ENCODE measurements at regions not wholly inside any gene's neighbourhood (a gene's known extent, or its start where the extent isn't known, plus 50 kb on each side); places are given as distances from the start of the nearest gene placed in this dataset.
"Not testable (repeated sequence)": the region's sequence is repeated elsewhere in the genome, so short reads cannot be mapped to it uniquely, and the experiment has no call there.

- no peaks in the 10 kb centered on the region for H3K27me3 ChIP-seq
- no peaks in the 10 kb centered on the region for H3K4me1 ChIP-seq
- no peaks in the 10 kb centered on the region for H3K9me3 ChIP-seq
- no peak overlapping the region for H3K27ac ChIP-seq
- no peak overlapping the region for H3K4me3 ChIP-seq
- no peak for DNase-seq (ENCODE audit: extremely low spot score in 2 of 2)
- intact Hi-C loops (cut with DNase I), result no loop called here
- no peaks in the 10 kb centered on the region for H3K36me3 ChIP-seq
- TF ChIP-seq CTCF (IDR thresholded peaks at IDR 0.05) (no peak), POLR2A (IDR thresholded peaks at IDR 0.05) (no peak), POLR2AphosphoS5 (IDR thresholded peaks at IDR 0.05; ENCODE audit: insufficient read depth in 1 of 2, low read depth in 1 of 2) (no peak)
These were observed 108.4 kb upstream of the PLEKHG1 start for GRCh38 chr6:150491131-150491810.

DNA sequence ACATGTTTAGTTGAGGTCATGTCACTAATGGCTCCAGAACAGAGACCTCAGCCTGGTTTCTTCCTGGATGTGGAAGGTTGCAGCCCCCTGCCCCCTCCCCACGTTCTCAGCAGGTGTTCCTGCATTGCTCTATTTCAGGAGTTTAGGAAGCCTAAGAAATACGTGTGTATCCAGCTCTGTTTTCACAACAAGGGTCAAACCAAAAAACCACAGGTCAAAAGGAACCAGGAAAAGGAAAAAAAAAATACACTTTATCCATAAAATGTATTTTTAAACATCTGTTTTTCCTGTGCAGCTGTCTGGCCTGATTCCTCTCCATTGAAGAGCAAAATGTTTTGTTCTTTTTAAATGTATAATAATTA, 107.9 kb upstream of the PLEKHG1 start:
- H3K4me3 ChIP-seq, result no peak overlapping the region
- DNase-seq (ENCODE audit: extremely low spot score in 2 of 2), result no peak
- H3K4me1 ChIP-seq, result no peaks in the 10 kb centered on the region
- intact Hi-C loops (cut with DNase I), result no loop called here
- H3K27me3 ChIP-seq, result no peaks in the 10 kb centered on the region
- no peaks in the 10 kb centered on the region for H3K9me3 ChIP-seq
- TF ChIP-seq CTCF (IDR thresholded peaks at IDR 0.05) (no peak), POLR2A (IDR thresholded peaks at IDR 0.05) (no peak)
- no peak overlapping the region for H3K27ac ChIP-seq
- no peaks in the 10 kb centered on the region for H3K36me3 ChIP-seq

DNA sequence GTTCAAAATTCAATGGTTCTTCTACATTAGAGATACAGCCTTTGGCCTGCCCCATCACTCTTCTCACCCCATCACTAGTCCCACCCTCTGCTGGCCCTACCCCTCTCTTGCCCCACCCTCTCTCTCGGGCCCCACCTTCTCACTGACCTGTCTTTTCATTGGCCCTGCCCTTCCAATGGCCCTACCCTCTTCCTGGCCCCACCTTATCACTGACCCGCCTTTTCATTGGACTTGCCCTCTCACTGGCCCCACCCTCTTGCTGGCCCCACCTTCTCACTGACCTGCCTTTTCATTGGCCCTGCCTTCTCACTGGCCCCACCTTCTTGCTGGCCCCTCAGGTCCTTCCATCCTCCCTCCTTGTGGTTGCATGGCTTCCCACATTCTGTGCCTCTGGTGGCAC, 107.2 kb upstream of the PLEKHG1 start:
- TF ChIP-seq POLR2A (IDR thresholded peaks at IDR 0.05) (no peak), POLR2AphosphoS5 (IDR thresholded peaks at IDR 0.05; ENCODE audit: insufficient read depth in 1 of 2, low read depth in 1 of 2) (no peak), CTCF (IDR thresholded peaks at IDR 0.05) (no peak)
- H3K9me3 ChIP-seq, result no peaks in the 10 kb centered on the region
- no peak overlapping the region for H3K4me3 ChIP-seq
- no peak for DNase-seq (ENCODE audit: extremely low spot score in 2 of 2)
- H3K36me3 ChIP-seq, result no peaks in the 10 kb centered on the region
- H3K4me1 ChIP-seq, result no peaks in the 10 kb centered on the region
- intact Hi-C loops (cut with DNase I), result no loop called here
- no peaks in the 10 kb centered on the region for H3K27me3 ChIP-seq
- H3K27ac ChIP-seq, result no peak overlapping the region

DNA sequence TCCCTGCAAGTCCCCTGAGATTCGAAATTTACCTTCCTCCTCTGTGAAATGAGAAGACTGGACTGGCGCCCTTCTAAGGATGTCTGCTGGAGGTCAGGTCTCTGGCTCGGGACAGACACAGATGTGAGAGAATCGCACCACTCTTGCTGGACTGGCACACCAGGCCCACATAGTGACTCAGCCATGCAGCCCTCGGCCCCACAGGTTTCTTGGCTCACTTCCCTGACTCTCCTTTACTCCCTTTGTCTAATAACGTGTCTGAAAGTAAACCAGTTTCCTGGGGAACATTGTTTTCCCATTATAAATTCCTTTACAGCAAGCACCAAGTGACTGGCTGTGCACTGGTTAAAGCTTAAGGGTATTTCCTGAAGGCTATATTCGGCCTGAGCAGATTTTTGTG, 106.7 kb upstream of the PLEKHG1 start:
- intact Hi-C loops (cut with DNase I), result no loop called here
- TF ChIP-seq POLR2A (IDR thresholded peaks at IDR 0.05), result no peak
- TF ChIP-seq CTCF (IDR thresholded peaks at IDR 0.05), result no peak
- TF ChIP-seq POLR2AphosphoS5 (IDR thresholded peaks at IDR 0.05; ENCODE audit: insufficient read depth in 1 of 2, low read depth in 1 of 2), result no peak
- H3K4me1 ChIP-seq, result no peaks in the 10 kb centered on the region
- H3K27ac ChIP-seq, result no peak overlapping the region
- no peak for DNase-seq (ENCODE audit: extremely low spot score in 2 of 2)
- no peak overlapping the region for H3K4me3 ChIP-seq
- H3K27me3 ChIP-seq, result no peaks in the 10 kb centered on the region
- no peaks in the 10 kb centered on the region for H3K36me3 ChIP-seq
- H3K9me3 ChIP-seq, result no peaks in the 10 kb centered on the region

DNA sequence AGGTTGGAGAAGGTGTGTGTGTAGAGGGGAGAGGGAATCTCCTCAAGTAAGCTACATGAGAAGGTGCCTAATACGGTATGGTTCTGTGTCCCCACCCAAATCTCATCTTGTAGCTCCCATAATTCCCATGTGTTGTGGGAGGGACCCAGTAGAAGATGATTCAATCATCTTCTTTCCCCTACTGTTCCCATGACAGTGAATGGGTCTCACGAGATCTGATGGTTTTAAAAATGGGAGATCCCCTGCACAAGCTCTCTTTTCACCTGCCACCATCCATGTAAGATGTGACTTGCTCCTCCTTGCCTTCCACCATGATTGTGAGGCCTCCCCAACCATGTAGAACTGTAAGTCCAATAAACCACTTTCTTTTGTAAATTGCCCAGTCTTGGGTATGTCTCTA, 106.1 kb upstream of the PLEKHG1 start:
- H3K4me1 ChIP-seq; DNase-seq (ENCODE audit: extremely low spot score in 2 of 2); intact Hi-C loops (cut with DNase I); H3K27ac ChIP-seq; H3K27me3 ChIP-seq; H3K36me3 ChIP-seq; H3K4me3 ChIP-seq; H3K9me3 ChIP-seq: not testable (repeated sequence)

DNA sequence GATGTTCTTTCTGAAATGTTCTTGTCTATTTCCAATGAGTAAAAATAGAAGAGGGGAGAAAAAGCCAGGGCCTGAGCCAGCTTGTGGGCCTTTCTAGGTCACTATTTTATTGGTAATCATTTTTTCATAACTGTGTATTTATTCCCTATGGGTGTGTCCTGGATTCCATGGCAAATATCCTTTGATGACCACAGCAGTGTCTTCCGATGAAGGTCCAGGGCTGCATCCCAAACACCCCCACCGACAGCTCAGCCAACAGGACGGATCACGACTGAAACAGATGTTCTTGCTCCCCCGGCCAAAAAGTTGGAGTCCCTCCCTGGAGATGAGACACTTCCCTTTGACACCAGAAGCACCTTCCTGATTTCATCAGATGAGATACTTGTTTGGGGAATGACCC, 105.4 kb upstream of the PLEKHG1 start:
- H3K9me3 ChIP-seq, result no peaks in the 10 kb centered on the region
- no peaks in the 10 kb centered on the region for H3K4me1 ChIP-seq
- H3K27ac ChIP-seq, result no peak overlapping the region
- no peak overlapping the region for H3K4me3 ChIP-seq
- DNase-seq (ENCODE audit: extremely low spot score in 2 of 2), result no peak
- intact Hi-C loops (cut with DNase I), result no loop called here
- H3K36me3 ChIP-seq, result no peaks in the 10 kb centered on the region
- TF ChIP-seq CTCF (IDR thresholded peaks at IDR 0.05), result no peak
- no peaks in the 10 kb centered on the region for H3K27me3 ChIP-seq
